IMR-90 (cell line): ENCODE measurements at regions not wholly inside any gene's neighbourhood (a gene's known extent, or its start where the extent isn't known, plus 50 kb on each side); places are given as distances from the start of the nearest gene placed in this dataset.

Experiments
- ATAC-seq: fragments of 200-7000 bp; cut with Tn5 transposase; 2 replicates; pipeline ENCODE4 v1.9.1; 2020; ENCODE audit warnings: low read depth, mild to moderate bottlenecking, moderate library complexity
- BruUV-seq: library from RNA; stranded (reverse); fragments of 400-500 nt; replicated peaks from 2 replicates; lab custom pipeline; 2021; lab: Mats Ljungman, UMichigan
- CTCF ChIA-PET: fragments of 300-600 bp; formaldehyde crosslinking; extraction: SDS; loops from one replicate; lab custom pipeline; 2021; ENCODE audit warnings: antibody characterized with exemption; lab: Yijun Ruan, JAX
- POLR2A ChIA-PET: fragments of 300-600 bp; sonication (Branson Sonifier 250); formaldehyde crosslinking; loops from one replicate; lab custom pipeline; 2022; ENCODE audit warnings: antibody characterized with exemption; ENCODE audit not compliant: unreplicated experiment; lab: Charles Lee
- DNase-seq: peaks from one replicate; pipeline ENCODE4 v3.0.0; 2013
- H2AFZ ChIP-seq: replicated peaks from 2 replicates; pipeline ENCODE3; 2013; ENCODE audit warnings: low read length, mild to moderate bottlenecking; ENCODE audit not compliant: poor library complexity
- H2AK5ac ChIP-seq: 2 replicates; pipeline ENCODE4 v1.6.1; 2013; ENCODE audit warnings: low read depth, low read length, inconsistent platforms
- H2AK9ac ChIP-seq: replicated peaks from 2 replicates; pipeline ENCODE3; 2013; ENCODE audit warnings: mild to moderate bottlenecking, low read depth, low read length, moderate library complexity; ENCODE audit not compliant: poor library complexity
- H2BK120ac ChIP-seq: 2 replicates; pipeline ENCODE4 v1.6.1; 2013; ENCODE audit warnings: low read depth, low read length, inconsistent platforms
- H2BK15ac ChIP-seq: 3 replicates; pipeline ENCODE4 v1.6.1; 2013; ENCODE audit warnings: low read depth, low read length, inconsistent platforms
- H2BK20ac ChIP-seq: 2 replicates; pipeline ENCODE4 v1.6.1; 2013; ENCODE audit warnings: low read depth, mild to moderate bottlenecking, inconsistent platforms, low read length, moderate library complexity
- H2BK5ac ChIP-seq: 2 replicates; pipeline ENCODE4 v1.6.1; 2013; ENCODE audit warnings: mild to moderate bottlenecking, low read depth, low read length, inconsistent platforms; ENCODE audit not compliant: poor library complexity, severe bottlenecking
- H3K14ac ChIP-seq: replicated peaks from 2 replicates; pipeline ENCODE4 v1.6.1; 2013; ENCODE audit warnings: low read depth, low read length, inconsistent platforms
- H3K18ac ChIP-seq: 2 replicates; pipeline ENCODE4 v1.6.1; 2013; ENCODE audit warnings: low read depth, low read length, control low read depth
- H3K23ac ChIP-seq: 2 replicates; pipeline ENCODE4 v1.6.1; 2013; ENCODE audit warnings: low read depth, low read length, inconsistent platforms
- H3K27ac ChIP-seq: 2 replicates; pipeline ENCODE4 v1.5.1; 2013; ENCODE audit warnings: mild to moderate bottlenecking, control low read depth, low read length; ENCODE audit not compliant: insufficient read depth
- H3K27me3 ChIP-seq: 2 replicates; pipeline ENCODE4 v1.6.1; 2013; ENCODE audit warnings: low read length; ENCODE audit not compliant: control insufficient read depth, insufficient read depth
- H3K36me3 ChIP-seq: 2 replicates; pipeline ENCODE4 v1.6.1; 2013; ENCODE audit warnings: low read length, mixed read lengths; ENCODE audit not compliant: control insufficient read depth, insufficient read depth
- H3K4ac ChIP-seq: 2 replicates; pipeline ENCODE4 v1.6.1; 2013; ENCODE audit warnings: low read depth, low read length, inconsistent platforms
- H3K4me1 ChIP-seq: 2 replicates; pipeline ENCODE4 v1.6.1; 2013; ENCODE audit warnings: low read length, mixed read lengths; ENCODE audit not compliant: control insufficient read depth, insufficient read depth
- H3K4me2 ChIP-seq: 2 replicates; pipeline ENCODE4 v1.6.1; 2013; ENCODE audit warnings: low read depth, mild to moderate bottlenecking, control low read depth, low read length, moderate library complexity
- H3K4me3 ChIP-seq: 2 replicates; pipeline ENCODE4 v1.5.1; 2013; ENCODE audit warnings: low read depth, mild to moderate bottlenecking, control low read depth, low read length, moderate library complexity; ENCODE audit not compliant: insufficient read depth
- H3K56ac ChIP-seq: 2 replicates; pipeline ENCODE4 v1.6.1; 2013; ENCODE audit warnings: low read length, inconsistent platforms; ENCODE audit not compliant: insufficient read depth; ENCODE audit errors: extremely low read depth
- H3K79me1 ChIP-seq, 2 experiments: 2 replicates each; pipeline ENCODE4 v1.6.1; 2013; ENCODE audit warnings: low read length in 2 of 2, inconsistent platforms in 1 of 2, low read depth in 1 of 2
- H3K9ac ChIP-seq: 2 replicates; pipeline ENCODE4 v1.6.1; 2013; ENCODE audit warnings: low read depth, low read length, control low read depth
- H3K9me1 ChIP-seq: 2 replicates; pipeline ENCODE4 v1.6.1; 2013; ENCODE audit warnings: low read length, inconsistent platforms; ENCODE audit not compliant: insufficient read depth
- H3K9me3 ChIP-seq: 2 replicates; pipeline ENCODE4 v1.6.1; 2013; ENCODE audit warnings: low read length; ENCODE audit not compliant: control insufficient read depth, insufficient read depth
- H4K20me1 ChIP-seq: 2 replicates; pipeline ENCODE4 v1.6.1; 2013; ENCODE audit warnings: low read length, inconsistent platforms; ENCODE audit not compliant: insufficient read depth
- H4K5ac ChIP-seq: 2 replicates; pipeline ENCODE4 v1.6.1; 2013; ENCODE audit warnings: mild to moderate bottlenecking, low read depth, low read length, control low read depth
- H4K8ac ChIP-seq, 2 experiments: 2 replicates each; pipeline ENCODE4 v1.6.1; 2013; ENCODE audit warnings: low read depth in 2 of 2, low read length in 2 of 2, control low read depth in 1 of 2, inconsistent platforms in 1 of 2
- H4K91ac ChIP-seq: 2 replicates; pipeline ENCODE4 v1.6.1; 2013; ENCODE audit warnings: low read depth, low read length, inconsistent platforms; ENCODE audit not compliant: insufficient read depth
- BHLHE40 ChIP-seq: fragments of 150-350 bp; IDR thresholded peaks from 2 replicates; pipeline ENCODE4 v1.6.1; 2016; ENCODE audit warnings: mild to moderate bottlenecking, low read depth, low read length
- FOS ChIP-seq: fragments of 150-350 bp; IDR thresholded peaks from 2 replicates; pipeline ENCODE4 v1.6.1; 2016; ENCODE audit warnings: low read depth, low read length
- MAFK ChIP-seq: IDR thresholded peaks from 2 replicates; pipeline ENCODE4 v1.6.1; 2012; ENCODE audit warnings: low read depth, low read length, improper control_type of control experiment
- MXI1 ChIP-seq: IDR thresholded peaks from 2 replicates; pipeline ENCODE4 v1.6.1; 2012; ENCODE audit warnings: low read depth, mild to moderate bottlenecking, low read length, moderate library complexity, borderline replicate concordance
- POLR2A ChIP-seq: IDR thresholded peaks from 2 replicates; pipeline ENCODE4 v1.6.1; 2012; ENCODE audit warnings: mild to moderate bottlenecking, low read depth, low read length
- RAD21 ChIP-seq: IDR thresholded peaks from 2 replicates; pipeline ENCODE4 v1.6.1; 2012; ENCODE audit warnings: low read length, improper control_type of control experiment
- RFX5 ChIP-seq: IDR thresholded peaks from 2 replicates; pipeline ENCODE4 v1.8.0; 2012; ENCODE audit warnings: low read depth, mild to moderate bottlenecking, low read length, moderate library complexity
- SMC3 ChIP-seq: fragments of 150-350 bp; IDR thresholded peaks from 2 replicates; pipeline ENCODE4 v1.6.1; 2016; ENCODE audit warnings: low read depth, mild to moderate bottlenecking, antibody characterized with exemption, low read length, moderate library complexity
- WGBS, 2 experiments: methylation state at CpG; one replicate each; pipeline versions ENCODE4 v1.1.5 to v1.1.7; 2013; ENCODE audit warnings: missing lambda C conversion rate in 2 of 2; ENCODE audit not compliant: insufficient read length in 1 of 2; ENCODE audit errors: extremely low coverage in 2 of 2; 5-methylcytosine and 5-hydroxymethylcytosine counted together
- dilution Hi-C: fragments of 300-500 bp; cut with HindIII; formaldehyde crosslinking; loops from one replicate; pipeline ENCODE4 v1.14.3; 2018; ENCODE audit warnings: low sequenced_read_pairs; ENCODE audit not compliant: unreplicated experiment
- in situ Hi-C: fragments of 300-500 bp; cut with MboI; formaldehyde crosslinking; loops from 3 replicates; pipeline ENCODE4 v1.14.3; 2019; ENCODE audit warnings: low sequenced_read_pairs, inconsistent platforms, mixed read lengths
- intact Hi-C: fragments of 100-400 bp; cut with micrococcal nuclease; formaldehyde crosslinking; loops from 2 replicates; pipeline ENCODE4 v1.10.0; 2022
- TF ChIP-seq, protein P1 (sequence below): fragments of 150-350 bp; IDR thresholded peaks from 2 replicates; pipeline ENCODE4 v1.6.1; 2017; ENCODE audit warnings: mild to moderate bottlenecking, antibody characterized with exemption, low read length, low read depth
- TF ChIP-seq, protein P2 (sequence below): fragments of 150-350 bp; IDR thresholded peaks from 2 replicates; pipeline ENCODE4 v1.6.1; 2016; ENCODE audit warnings: low read depth, mild to moderate bottlenecking, low read length, moderate library complexity, borderline replicate concordance

DNA sequence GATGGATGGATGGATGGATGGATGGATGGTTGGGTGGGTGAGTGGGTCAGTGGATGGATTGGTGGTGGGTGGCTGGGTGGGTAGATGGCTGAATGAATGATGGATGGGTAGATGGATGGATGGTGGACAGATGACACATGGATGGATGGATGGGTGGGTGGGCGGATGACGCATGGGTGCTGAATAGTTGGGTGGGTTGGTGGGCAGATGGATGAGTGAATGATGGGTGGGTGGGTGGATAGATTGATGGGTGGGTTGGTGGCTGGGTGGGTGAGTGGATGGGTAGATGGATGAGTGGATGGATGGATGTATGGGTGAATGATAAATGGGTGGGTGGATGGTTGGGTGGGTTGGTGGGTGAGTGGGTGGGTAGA lies 69.9 kb upstream of the NKX1-1 start:
- no TSS peak for BruUV-seq
- CTCF ChIA-PET, result no interaction called here

More for the DNA sequence above, 69.9 kb upstream of the NKX1-1 start:
- Histone ChIP-seq H3K23ac (no peak overlapping the region), H3K14ac (no peak overlapping the region), H3K4me1 (no peaks in the 10 kb centered on the region), H4K20me1 (no peaks in the 10 kb centered on the region), H3K36me3 (no peaks in the 10 kb centered on the region), H2AK9ac (no peak overlapping the region), H2BK120ac (no peak overlapping the region), H3K27ac (no peak overlapping the region), H2AK5ac (no peak overlapping the region), H3K4me2 (no peak overlapping the region), H3K79me1 (no peaks in the 10 kb centered on the region), H3K9ac (no peak overlapping the region), H3K9me1 (no peaks in the 10 kb centered on the region), H3K18ac (no peak overlapping the region), H4K8ac (no peak overlapping the region), H3K9me3 (peaks cover 4% of the 10 kb centered on the region; the same call in 1 of the 2 replicates), H3K27me3 (peaks cover 14% of the 10 kb centered on the region), H3K4ac (no peak overlapping the region), H3K4me3 (no peak overlapping the region), H2BK5ac (peak overlapping the region; percentile 19), H2AFZ (no peak overlapping the region), H4K5ac (no peak overlapping the region), H2BK15ac (no peak overlapping the region), H2BK20ac (no peak overlapping the region), H3K56ac (no peak overlapping the region), H4K91ac (no peak overlapping the region)
- no peak for DNase-seq
- dilution Hi-C loops, result no loop called here
- 93% methylated on average over 2 of the region's 2 CpGs; no CpG with 5 or more reads in 1 of the 2 experiments for WGBS, 2 experiments
- TF ChIP-seq, protein P1, sequence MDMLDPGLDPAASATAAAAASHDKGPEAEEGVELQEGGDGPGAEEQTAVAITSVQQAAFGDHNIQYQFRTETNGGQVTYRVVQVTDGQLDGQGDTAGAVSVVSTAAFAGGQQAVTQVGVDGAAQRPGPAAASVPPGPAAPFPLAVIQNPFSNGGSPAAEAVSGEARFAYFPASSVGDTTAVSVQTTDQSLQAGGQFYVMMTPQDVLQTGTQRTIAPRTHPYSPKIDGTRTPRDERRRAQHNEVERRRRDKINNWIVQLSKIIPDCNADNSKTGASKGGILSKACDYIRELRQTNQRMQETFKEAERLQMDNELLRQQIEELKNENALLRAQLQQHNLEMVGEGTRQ, result no peak
- TF ChIP-seq MAFK, result no peak
- TF ChIP-seq RFX5, result no peak
- TF ChIP-seq FOS, result no peak
- TF ChIP-seq SMC3, result no peak
- no peak for TF ChIP-seq MXI1
- TF ChIP-seq BHLHE40, result no peak
- TF ChIP-seq, protein P2, sequence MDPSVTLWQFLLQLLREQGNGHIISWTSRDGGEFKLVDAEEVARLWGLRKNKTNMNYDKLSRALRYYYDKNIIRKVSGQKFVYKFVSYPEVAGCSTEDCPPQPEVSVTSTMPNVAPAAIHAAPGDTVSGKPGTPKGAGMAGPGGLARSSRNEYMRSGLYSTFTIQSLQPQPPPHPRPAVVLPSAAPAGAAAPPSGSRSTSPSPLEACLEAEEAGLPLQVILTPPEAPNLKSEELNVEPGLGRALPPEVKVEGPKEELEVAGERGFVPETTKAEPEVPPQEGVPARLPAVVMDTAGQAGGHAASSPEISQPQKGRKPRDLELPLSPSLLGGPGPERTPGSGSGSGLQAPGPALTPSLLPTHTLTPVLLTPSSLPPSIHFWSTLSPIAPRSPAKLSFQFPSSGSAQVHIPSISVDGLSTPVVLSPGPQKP, result no peak
- no peak for TF ChIP-seq POLR2A
- TF ChIP-seq RAD21, result no peak
- POLR2A ChIA-PET, result no interaction called here
- ATAC-seq, result no peak
- intact Hi-C loops, result no loop called here
- in situ Hi-C loops, result no loop called here
